Hindlimb muscle (tissue), 1 donor: ENCODE measurements at regions not wholly inside any gene's neighbourhood (a gene's known extent, or its start where the extent isn't known, plus 50 kb on each side); places are given as distances from the start of the nearest gene placed in this dataset.

Experiments used
- DNase-seq: peaks from one replicate; pipeline ENCODE4 v3.0.0-alpha.2; 2013

DNA sequence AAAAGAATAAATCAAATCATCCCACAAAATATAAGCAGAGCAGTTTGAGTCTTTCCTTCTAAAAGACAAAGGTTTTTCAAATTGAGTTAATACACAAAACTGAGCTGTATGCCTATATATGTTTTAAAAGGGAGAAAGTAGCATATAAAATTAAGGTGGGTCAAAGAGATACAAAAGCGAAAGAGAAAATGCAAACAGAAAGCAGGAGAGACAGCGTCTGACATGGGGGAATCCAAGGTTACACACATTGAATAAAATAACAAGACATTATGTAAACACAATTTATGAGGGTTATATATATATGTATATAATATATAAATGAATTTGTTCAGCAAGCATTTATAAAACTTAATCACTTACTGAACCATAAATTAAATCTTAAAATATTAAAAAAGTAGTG lies 276.1 kb upstream of the LCORL start:
- no peak for DNase-seq

GRCh38 chr4:18296411-18296810 lies 274.9 kb upstream of the LCORL start:
- DNase-seq: no peak

DNA sequence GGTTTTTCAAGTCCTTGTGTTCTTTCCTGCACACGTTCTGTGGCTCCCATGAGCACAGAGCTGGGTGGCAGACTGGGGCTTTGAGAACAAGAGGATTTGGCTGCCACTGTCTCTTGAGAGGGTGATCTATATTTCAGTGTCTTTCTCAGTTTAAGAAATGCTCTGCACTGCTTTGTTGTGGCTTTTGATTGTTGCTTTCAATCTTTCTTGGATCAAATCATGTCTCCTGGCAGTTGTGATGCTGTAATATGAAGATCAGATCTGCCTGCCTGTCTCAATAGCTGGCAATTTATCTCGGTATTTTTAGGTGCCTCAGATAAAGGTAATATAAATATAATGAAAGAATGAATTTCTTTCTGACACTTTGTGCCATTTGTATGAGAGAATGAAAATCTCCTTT lies 273.3 kb upstream of the LCORL start:
- DNase-seq: no peak

DNA sequence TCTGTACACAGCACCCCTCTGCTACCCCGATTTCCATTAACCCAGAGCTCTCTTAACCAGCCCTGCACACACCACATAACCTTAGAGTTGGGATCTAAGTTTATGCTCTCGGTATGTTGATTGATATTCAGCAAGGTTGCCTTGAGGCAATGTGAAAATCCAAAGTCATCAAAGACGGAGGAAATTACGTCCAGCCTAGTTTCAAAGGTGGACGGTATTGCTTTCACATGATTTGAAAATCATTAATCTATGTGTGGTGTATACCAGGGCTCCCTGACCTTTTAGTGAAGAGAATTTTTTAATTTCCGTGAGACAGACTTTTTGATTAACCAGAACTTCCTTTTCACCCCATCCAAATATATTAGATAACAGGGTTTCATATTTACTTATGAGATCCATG lies 272.5 kb upstream of the LCORL start:
- DNase-seq: no peak

DNA sequence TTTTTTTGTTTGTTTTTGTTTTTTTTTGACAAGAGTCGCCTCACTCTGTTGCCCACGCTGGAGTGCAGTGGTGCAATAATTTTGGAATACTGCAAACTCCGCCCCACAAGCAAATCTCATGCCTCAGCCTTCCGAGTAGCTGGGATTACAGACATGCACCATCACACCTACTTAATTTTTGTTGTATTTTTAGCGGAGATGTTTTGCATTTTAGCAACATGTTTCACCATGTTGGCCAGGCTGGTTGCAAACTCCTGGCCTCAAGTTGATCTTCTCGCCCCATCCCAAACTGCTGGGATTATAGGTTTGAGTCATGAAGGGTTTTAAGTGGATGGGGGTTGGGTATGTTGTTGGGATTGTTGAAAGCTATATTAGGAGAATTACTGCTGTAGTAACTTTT lies 270.9 kb upstream of the LCORL start:
- no peak for DNase-seq

GRCh38 chr4:18291981-18292380 lies 270.4 kb upstream of the LCORL start:
- no peak for DNase-seq

GRCh38 chr4:18291256-18291655 lies 269.7 kb upstream of the LCORL start:
- no peak for DNase-seq

- DNase-seq: no peak
These were observed 263.8 kb upstream of the LCORL start for GRCh38 chr4:18285357-18285756.

- DNase-seq: no peak
These were observed 256.7 kb upstream of the LCORL start for GRCh38 chr4:18278244-18278643.

DNA sequence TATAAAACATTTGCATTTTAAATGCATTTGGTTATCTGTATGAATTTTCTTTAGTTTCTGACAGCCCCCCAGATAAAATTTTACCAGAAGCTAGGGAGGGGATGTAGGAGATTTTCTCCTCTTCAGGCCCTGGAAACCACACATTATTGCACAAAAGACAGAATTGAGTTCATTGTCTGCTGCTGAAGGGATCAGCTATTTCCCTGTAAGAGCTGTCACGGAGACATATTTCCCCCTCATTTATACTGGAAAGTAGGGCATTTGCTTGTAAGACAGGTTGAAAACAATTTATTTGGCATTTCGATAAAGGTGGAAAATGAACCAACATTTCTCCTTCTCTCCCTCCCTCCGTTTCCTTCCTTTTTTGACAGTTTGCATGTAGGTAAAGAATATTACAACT lies 241.3 kb upstream of the LCORL start:
- no peak for DNase-seq

DNA sequence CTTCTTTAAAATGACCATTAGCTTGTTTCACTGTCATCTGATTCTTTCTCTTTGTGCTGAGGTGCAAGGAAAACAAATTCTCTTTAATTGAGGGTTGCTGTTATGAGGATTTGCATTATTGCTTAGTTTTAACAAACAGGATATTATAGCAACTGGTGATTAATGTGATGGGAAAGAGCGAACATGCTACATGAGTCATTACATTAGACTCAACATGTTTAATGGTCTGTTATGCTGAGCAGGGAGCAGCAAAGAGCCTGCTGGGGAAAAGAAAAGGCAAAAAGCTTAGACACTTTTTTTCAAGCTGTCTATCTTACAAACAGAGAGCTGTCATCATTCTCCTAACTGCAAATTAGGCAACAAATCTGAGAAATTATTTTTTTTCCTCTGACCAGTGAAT lies 230.5 kb upstream of the LCORL start:
- DNase-seq: peak; percentile 2

DNA sequence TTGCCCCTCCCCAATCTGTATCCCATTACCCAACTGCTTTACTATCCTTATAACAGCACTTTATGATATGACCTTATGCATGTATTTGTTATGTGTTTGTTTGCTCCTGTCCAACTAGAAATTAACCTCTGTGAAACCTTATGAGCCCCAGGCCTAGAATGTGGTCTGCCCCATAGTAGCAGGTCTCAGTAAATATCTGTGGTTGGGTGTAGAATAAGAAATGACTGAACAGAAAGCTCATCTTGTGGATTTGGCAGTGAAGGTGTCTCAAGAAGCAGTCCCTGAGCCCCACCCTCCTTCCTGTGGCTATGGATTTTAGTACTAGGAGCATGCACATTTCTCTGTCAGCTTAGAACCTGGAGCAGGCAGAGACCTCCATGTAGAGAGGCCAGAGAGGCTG lies 229.0 kb upstream of the LCORL start:
- DNase-seq: no peak

DNA sequence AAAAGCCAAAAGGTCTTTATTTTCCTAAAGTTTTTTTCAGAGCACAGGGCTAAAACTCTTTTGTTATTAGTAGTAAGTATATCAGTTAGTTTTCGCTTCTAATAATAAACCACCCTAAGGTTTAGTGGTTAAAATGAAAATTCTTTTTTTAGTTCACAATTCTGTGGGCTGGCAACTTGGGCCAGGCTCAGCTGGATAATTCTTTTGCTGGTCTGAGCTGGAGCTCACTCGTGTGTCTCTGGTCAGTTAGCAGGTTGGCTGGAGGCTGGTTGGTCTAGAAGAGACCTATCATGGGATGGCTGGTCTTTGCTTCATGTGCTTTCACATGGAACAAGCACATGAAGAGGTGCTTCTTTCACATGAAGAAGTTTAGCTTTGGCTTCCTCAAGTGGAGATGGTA lies 227.1 kb upstream of the LCORL start:
- no peak for DNase-seq

DNA sequence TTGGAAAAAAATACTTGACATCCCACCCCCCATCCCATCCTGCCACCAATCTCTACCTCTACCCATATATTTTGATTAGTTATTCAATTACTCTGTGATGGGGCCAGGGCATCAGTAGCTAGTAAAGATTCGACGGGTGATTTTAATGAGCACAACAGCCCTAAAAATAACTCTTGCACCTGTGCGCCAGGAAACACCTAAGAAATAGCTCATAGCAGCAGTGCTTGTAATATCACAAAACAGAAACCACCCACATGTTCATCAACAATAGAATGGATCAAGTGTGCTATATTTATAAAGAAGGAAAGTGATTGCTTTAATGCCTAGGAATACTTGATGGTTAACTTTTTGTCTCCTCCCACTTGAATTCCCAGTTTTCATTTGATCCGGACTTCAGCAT lies 225.6 kb upstream of the LCORL start:
- no peak for DNase-seq

DNA sequence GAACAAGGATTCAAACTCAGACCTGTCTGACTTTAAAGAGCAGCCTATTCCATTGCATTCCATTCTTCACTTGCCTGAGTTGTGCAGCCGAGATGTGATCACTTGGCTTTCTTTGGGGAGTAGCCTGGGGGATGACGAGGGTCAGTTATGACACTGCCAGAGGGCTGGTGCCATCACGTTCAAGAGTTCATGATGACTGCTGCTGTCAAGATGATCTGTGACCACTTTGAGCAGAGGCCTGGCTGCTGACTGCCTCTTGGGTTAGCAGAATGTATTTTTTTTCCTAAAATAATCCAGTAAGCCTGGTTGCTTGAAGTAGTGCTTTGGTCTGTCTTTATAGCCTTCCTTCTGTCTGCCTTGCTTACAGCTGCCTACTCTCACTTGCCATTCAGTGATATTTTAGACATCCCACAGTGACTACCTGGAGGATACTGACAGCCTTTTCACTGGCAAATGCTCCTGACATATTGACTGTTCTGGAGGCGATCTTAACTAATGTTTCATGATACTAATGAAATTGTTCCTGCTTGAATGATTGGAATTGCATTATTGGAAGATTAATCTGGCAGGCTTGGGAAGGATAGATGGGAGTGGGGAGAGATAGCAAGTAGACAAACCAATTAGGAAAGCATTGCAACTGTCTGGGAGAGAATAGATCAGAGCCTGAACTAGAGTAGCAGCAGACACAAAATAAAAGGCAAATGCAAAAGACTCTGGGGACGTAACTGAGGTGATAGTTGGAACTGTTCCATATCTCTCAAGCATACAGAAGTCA lies 221.6 kb upstream of the LCORL start:
- DNase-seq: no peak

DNA sequence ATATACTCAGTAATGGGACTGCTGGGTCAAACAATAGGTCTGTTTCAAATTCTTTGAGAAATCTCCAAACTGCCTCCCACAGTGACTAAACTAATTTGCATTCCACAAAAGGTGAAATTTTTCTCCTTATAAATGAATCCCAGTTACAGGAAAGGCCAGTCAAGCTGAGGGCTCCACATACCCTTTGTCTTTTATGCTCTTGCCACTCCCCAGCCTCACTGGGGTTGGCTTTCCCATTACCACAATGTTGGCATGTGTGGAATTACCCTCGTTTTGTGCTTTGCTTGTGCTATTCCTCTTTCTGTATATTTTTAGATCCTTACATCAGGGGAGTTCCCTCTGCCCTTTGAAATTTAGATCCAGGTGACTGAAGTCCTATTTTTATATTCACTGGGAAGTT lies 220.2 kb upstream of the LCORL start:
- no peak for DNase-seq

DNA sequence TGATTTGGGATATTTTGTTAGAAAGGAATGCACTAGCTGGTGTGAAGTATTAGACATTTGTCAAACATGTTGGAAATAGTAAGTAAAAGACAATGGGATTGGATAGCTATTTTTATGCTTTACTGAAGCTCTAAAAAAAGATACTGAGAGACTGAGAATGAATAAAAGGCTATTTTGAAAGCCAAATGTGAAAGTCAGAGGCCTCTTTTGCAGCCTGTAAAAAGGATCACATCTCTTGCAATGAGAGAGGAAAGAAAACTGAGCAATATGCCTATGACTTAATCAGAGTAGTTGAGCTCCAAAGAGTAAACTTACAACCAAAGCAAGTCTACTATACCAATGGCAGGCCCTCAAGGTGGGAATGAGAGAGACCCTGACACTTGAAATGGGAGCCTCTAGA lies 212.6 kb upstream of the LCORL start:
- DNase-seq: no peak

DNA sequence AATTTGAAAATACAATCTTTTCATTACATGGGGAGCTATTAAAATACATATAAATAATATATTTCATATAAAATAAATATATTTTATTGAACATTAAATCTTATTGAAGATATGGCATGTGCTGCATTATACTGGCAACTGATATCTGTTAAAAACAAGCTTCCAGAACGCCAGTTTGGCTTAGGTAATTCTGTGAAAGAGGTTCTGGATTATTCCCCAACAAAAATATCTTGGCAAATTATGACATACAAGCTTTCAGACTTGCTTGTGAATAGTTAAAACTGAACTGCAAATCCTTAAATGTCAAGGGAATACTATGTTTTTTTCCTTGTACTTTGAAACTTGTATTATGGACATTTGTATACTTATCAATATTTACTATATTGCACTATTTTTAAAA lies 210.2 kb upstream of the LCORL start:
- DNase-seq: no peak

DNA sequence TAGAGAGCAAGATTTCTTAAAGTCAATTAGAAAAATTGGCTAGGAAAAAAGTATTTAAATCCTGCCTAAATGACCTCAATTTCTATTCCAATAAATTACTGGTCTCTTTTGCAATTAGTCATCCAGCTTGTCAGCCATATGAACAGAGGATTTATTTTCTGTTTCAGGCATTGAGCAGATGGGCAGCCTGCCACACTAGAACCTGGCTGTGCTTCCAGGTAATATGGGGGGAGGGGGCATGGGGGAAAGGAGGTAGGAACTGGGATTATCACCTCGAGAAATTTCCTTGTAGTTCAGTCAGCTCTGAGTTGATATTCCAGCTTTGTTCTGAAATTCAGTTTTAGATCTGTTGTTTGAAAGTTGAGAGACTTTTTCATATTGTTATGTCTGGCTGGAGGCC lies 206.3 kb upstream of the LCORL start:
- no peak for DNase-seq

DNA sequence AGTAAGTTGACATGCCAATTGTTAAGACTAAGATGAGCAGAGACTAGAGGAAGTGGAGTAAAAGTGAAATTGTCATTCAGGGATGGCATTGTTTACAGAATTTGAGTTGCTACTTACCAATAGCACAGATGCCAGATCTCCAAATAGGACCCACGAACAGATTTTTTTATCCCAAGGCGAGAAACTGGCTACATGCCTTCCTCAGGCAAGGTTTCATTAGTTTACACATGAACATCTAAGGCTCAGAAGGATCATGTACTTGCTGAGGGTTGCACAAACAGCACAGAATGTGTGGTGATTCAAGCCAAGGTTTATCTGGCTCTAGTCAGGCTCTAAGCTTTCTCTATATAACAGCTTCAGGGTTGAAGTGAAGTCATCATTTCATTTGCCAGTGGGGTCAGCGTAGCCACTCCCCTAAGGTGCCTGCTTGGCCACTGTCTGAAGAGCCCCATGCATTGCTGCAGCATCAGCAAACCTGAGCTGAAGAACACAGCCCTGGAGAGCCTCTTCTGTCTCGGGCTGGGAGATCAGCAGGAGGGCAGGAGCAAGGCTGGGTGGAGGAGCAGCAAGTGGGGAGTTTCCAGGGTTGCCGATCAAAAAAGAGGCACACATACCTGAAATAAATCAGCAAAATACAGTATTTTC lies 193.0 kb upstream of the LCORL start:
- DNase-seq: no peak

- no peak for DNase-seq
These were observed 192.1 kb upstream of the LCORL start for GRCh38 chr4:18213576-18214198.

GRCh38 chr4:18209448-18209847 lies 187.9 kb upstream of the LCORL start:
- no peak for DNase-seq

DNA sequence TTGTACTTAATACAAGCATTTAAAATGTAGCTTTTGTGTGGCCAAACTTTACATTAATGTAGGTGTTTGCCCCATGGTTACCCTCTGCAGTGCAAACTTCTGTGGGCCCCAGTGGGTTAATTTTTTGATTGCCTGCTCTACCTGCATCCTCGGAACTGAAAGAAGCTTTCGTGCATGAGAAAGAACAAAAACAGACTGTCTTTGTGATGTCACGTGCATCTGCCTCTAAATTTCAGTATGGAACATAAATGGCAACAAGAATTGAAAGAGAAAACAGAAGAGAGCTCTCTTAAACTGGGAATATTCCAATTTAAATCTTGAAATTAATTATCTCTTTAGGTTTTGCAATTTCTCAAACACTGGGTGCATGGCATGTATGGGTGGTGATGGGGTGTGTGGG lies 182.4 kb upstream of the LCORL start:
- no peak for DNase-seq

DNA sequence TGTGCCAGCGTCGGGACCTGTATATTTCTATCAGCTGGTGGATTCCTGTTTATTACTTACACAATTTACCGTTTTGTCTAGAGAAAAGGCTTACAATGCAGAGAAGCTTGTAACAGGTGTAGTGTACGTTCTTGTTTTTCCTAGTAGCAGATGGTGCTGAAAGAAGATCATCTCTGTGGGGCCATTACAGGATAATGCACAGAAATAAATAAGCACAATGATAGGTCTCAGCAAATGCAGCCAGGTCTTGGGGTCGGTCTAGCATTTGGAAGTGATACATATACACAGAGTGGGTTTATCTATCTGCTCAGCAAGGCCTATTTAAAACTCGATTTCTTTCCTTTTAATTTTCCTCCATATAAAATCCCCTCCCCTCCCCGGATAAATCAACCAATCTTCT lies 180.9 kb upstream of the LCORL start:
- DNase-seq: no peak
